Right lobe of liver (tissue), 6 donors: ENCODE measurements at regions not wholly inside any gene's neighbourhood (a gene's known extent, or its start where the extent isn't known, plus 50 kb on each side); places are given as distances from the start of the nearest gene placed in this dataset.

Experiments
- ATAC-seq, 4 donors: fragments of 200-7000 bp; cut with Tn5 transposase; one replicate each; pipeline ENCODE4 v1.9.1; 2020; ENCODE audit warnings: mild to moderate bottlenecking in 4 of 4, moderate library complexity in 4 of 4
- DNase-seq, 3 donors: peaks; one replicate each; pipeline ENCODE4 v3.0.0-alpha.2; 2020
- H3K27ac ChIP-seq, 3 donors: fragments of 200-600 bp; one replicate each; pipeline ENCODE4 v1.8.0; 2022
- H3K27me3 ChIP-seq, 2 donors: fragments of 200-600 bp; one replicate each; pipeline ENCODE4 v1.8.0; 2022
- H3K36me3 ChIP-seq, 4 donors: fragments of 200-600 bp; sonication (generic) in 1 of 4; one replicate each; pipeline versions ENCODE4 v1.5.1 to v1.8.0; 2017 to 2022; ENCODE audit warnings: control low read depth in 1 of 4
- H3K4me1 ChIP-seq, 4 donors: fragments of 200-600 bp; sonication (generic) in 1 of 4; one replicate each; pipeline versions ENCODE4 v1.5.1 to v1.8.0; 2017 to 2022; ENCODE audit warnings: control low read depth in 1 of 4
- H3K4me3 ChIP-seq, 3 donors: fragments of 200-600 bp; one replicate each; pipeline ENCODE4 v1.8.0; 2022
- H3K9me3 ChIP-seq, 4 donors: fragments of 200-600 bp; sonication (generic) in 1 of 4; one replicate each; pipeline versions ENCODE4 v1.5.1 to v1.8.0; 2017 to 2022; ENCODE audit warnings: control low read depth in 1 of 4
- CTCF ChIP-seq, 4 donors: fragments of 200-600 bp in 3 of 4; fragments of 450-650 bp in 1 of 4; IDR thresholded peaks; one replicate each; pipeline versions ENCODE4 v1.5.1 to v1.8.0; 2016 to 2022; ENCODE audit warnings: antibody characterized with exemption in 4 of 4, mild to moderate bottlenecking in 2 of 4
- POLR2A ChIP-seq: fragments of 450-650 bp; IDR thresholded peaks from one replicate; pipeline ENCODE4 v1.6.1; 2017; ENCODE audit warnings: antibody characterized with exemption, mild to moderate bottlenecking
- WGBS: methylation state at CpG from one replicate; pipeline ENCODE4 v1.1.6; 2018; ENCODE audit warnings: low coverage, low lambda C conversion rate; ENCODE audit not compliant: insufficient coverage; ENCODE audit errors: missing lambda C conversion rate; 5-methylcytosine and 5-hydroxymethylcytosine counted together
- intact Hi-C, 2 donors: fragments of 100-400 bp; cut with DNase I; formaldehyde crosslinking; loops; one replicate each; pipeline versions ENCODE4 v1.11.2 to v1.14.1; 2022
- donor health status: DM: no; HTN: yes; CAD: no.
- donor health status: DM: no; HTN: no; CAD: no.
- donor health status: DM: no; HTN: no; CAD: no.
- donor health status: DM: no; HTN: yes; CAD: no.
- donor health status: DM: no; HTN: yes; CAD: no.

GRCh38 chr20:11064946-11065345, 391.1 kb upstream of the JAG1 start:
- 50% methylated on average over 2 of the region's 2 CpGs for WGBS
- intact Hi-C loops: no loop called here
- no peaks in the 10 kb centered on the region for H3K9me3 ChIP-seq
- no peak for TF ChIP-seq CTCF (IDR thresholded peaks at IDR 0.05)
- no peak for TF ChIP-seq POLR2A
- H3K27me3 ChIP-seq: no peaks in the 10 kb centered on the region
- DNase-seq (no peak), ATAC-seq (no peak)
- no peak overlapping the region for H3K4me3 ChIP-seq
- no peaks in the 10 kb centered on the region for H3K36me3 ChIP-seq
- H3K4me1 ChIP-seq: no peaks in the 10 kb centered on the region
- no peak overlapping the region for H3K27ac ChIP-seq

- H3K4me1 ChIP-seq: no peaks in the 10 kb centered on the region
- TF ChIP-seq CTCF (IDR thresholded peaks at IDR 0.05): no peak
- TF ChIP-seq POLR2A: no peak
- H3K36me3 ChIP-seq: no peaks in the 10 kb centered on the region
- ATAC-seq (no peak), DNase-seq (no peak)
- no peaks in the 10 kb centered on the region for H3K9me3 ChIP-seq
- no peaks in the 10 kb centered on the region for H3K27me3 ChIP-seq
- H3K27ac ChIP-seq: no peak overlapping the region
- intact Hi-C loops: no loop called here
- 63% methylated on average over 1 of the region's 1 CpG for WGBS
- no peak overlapping the region for H3K4me3 ChIP-seq
Measured at GRCh38 chr20:11067359-11067758, 393.6 kb upstream of the JAG1 start.

GRCh38 chr20:11072982-11073381, 399.2 kb upstream of the JAG1 start:
- TF ChIP-seq POLR2A (no peak), CTCF (IDR thresholded peaks at IDR 0.05) (no peak)
- Histone ChIP-seq H3K27me3 (no peaks in the 10 kb centered on the region), H3K36me3 (no peaks in the 10 kb centered on the region), H3K4me3 (no peak overlapping the region), H3K27ac (no peak overlapping the region), H3K4me1 (no peaks in the 10 kb centered on the region), H3K9me3 (no peaks in the 10 kb centered on the region)
- intact Hi-C loops: no loop called here
- no peak for ATAC-seq
- WGBS: 48% methylated on average over 1 of the region's 1 CpG
- DNase-seq: no peak

GRCh38 chr20:11076434-11077105, 402.8 kb upstream of the JAG1 start:
- ATAC-seq (no peak), DNase-seq (no peak)
- H3K4me1 ChIP-seq: no peaks in the 10 kb centered on the region
- TF ChIP-seq CTCF (IDR thresholded peaks at IDR 0.05) (no peak), POLR2A (no peak)
- H3K36me3 ChIP-seq: no peaks in the 10 kb centered on the region
- no peaks in the 10 kb centered on the region for H3K27me3 ChIP-seq
- H3K4me3 ChIP-seq: no peak overlapping the region
- no peaks in the 10 kb centered on the region for H3K9me3 ChIP-seq
- intact Hi-C loops: no loop called here
- no peak overlapping the region for H3K27ac ChIP-seq
- 52% methylated on average over 9 of the region's 10 CpGs for WGBS

GRCh38 chr20:11077226-11077625, 403.4 kb upstream of the JAG1 start:
- TF ChIP-seq CTCF (IDR thresholded peaks at IDR 0.05) (no peak), POLR2A (no peak)
- H3K9me3 ChIP-seq: no peaks in the 10 kb centered on the region
- no peaks in the 10 kb centered on the region for H3K36me3 ChIP-seq
- H3K4me3 ChIP-seq: no peak overlapping the region
- H3K27me3 ChIP-seq: no peaks in the 10 kb centered on the region
- ATAC-seq (no peak), DNase-seq (no peak)
- intact Hi-C loops: no loop called here
- WGBS: 53% methylated on average over 2 of the region's 2 CpGs
- no peaks in the 10 kb centered on the region for H3K4me1 ChIP-seq
- no peak overlapping the region for H3K27ac ChIP-seq
